ENCODE measurements at regions not wholly inside any gene's neighbourhood (a gene's known extent, or its start where the extent isn't known, plus 50 kb on each side); places are given as distances from the start of the nearest gene placed in this dataset.
"Not testable (repeated sequence)": the region's sequence is repeated elsewhere in the genome, so short reads cannot be mapped to it uniquely, and the experiment has no call there.

DNA sequence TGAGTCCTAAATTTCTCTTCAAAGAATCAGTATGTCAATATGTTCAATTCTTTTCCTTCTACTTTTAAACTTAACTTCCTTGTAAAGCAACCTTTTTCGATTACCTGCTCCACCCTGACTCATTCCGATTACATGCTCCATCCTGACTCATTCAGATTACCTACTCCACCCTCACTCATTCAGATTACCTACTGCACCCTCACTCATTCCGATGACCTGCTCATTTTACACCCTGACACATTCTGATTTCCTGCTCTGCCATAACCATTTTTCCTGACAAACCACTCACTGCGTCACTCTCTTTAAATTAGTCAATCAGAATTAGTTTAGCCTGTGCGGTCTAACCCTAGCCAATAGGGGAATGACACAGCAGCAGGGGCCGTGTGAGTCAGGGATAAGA, 83.9 kb upstream of the SHISA3 start:
- H2AK9ac ChIP-seq (replicated peaks; ENCODE audit: low read depth, low read length, poor library complexity); H3K4me3 ChIP-seq (ENCODE audit: insufficient read depth, low read depth, low read length); H3K36me3 ChIP-seq (ENCODE audit: control insufficient read depth, insufficient read depth, low read length); H4K8ac ChIP-seq (ENCODE audit: low read depth in 2 of 2, low read length in 2 of 2); POLR2A ChIA-PET (ENCODE audit: unreplicated experiment); H3K4ac ChIP-seq (ENCODE audit: low read depth, low read length); H3K14ac ChIP-seq (replicated peaks; ENCODE audit: low read depth, low read length); H2BK15ac ChIP-seq (ENCODE audit: low read depth, low read length); H3K27me3 ChIP-seq (ENCODE audit: control insufficient read depth, insufficient read depth, low read length); H3K9me1 ChIP-seq (ENCODE audit: insufficient read depth, low read length); DNase-seq; H3K18ac ChIP-seq (ENCODE audit: low read depth, low read length); H3K4me2 ChIP-seq (ENCODE audit: low read depth, low read length); H4K91ac ChIP-seq (ENCODE audit: insufficient read depth, low read depth, low read length); H2BK120ac ChIP-seq (ENCODE audit: low read depth, low read length); ATAC-seq (ENCODE audit: low read depth); H2BK5ac ChIP-seq (ENCODE audit: low read depth, low read length, poor library complexity, severe bottlenecking); BruUV-seq (replicated peaks); H2AK5ac ChIP-seq (ENCODE audit: low read depth, low read length); H3K27ac ChIP-seq (ENCODE audit: insufficient read depth, low read length); dilution Hi-C loops (cut with HindIII; ENCODE audit: low sequenced_read_pairs, unreplicated experiment); H4K5ac ChIP-seq (ENCODE audit: low read depth, low read length); CTCF ChIA-PET; intact Hi-C loops (cut with micrococcal nuclease); H3K4me1 ChIP-seq (ENCODE audit: control insufficient read depth, insufficient read depth, low read length); H3K79me1 ChIP-seq (ENCODE audit: low read depth in 1 of 2, low read length in 2 of 2); H3K9me3 ChIP-seq (ENCODE audit: control insufficient read depth, insufficient read depth, low read length); H2BK20ac ChIP-seq (ENCODE audit: low read depth, low read length); in situ Hi-C loops (cut with MboI; ENCODE audit: low sequenced_read_pairs); H4K20me1 ChIP-seq (ENCODE audit: insufficient read depth, low read length); H2AFZ ChIP-seq (replicated peaks; ENCODE audit: low read length, poor library complexity); H3K9ac ChIP-seq (ENCODE audit: low read depth, low read length); H3K56ac ChIP-seq (ENCODE audit: extremely low read depth, insufficient read depth, low read length); H3K23ac ChIP-seq (ENCODE audit: low read depth, low read length): not testable (repeated sequence)
- WGBS, 2 experiments (ENCODE audit: extremely low coverage in 2 of 2, insufficient read length in 1 of 2): 87% methylated on average over 3 of the region's 6 CpGs; no CpG with 5 or more reads in 1 of the 2 experiments

Data from IMR-90 (cell line).